Esophagus squamous epithelium (tissue), 4 donors: ENCODE measurements at regions not wholly inside any gene's neighbourhood (a gene's known extent, or its start where the extent isn't known, plus 50 kb on each side); places are given as distances from the start of the nearest gene placed in this dataset.

ENCODE experiments used
- CTCF ChIP-seq, 6 experiments: fragments of 450-650 bp in 4 of 6; fragments of 200-600 bp in 2 of 6; sonication (generic) in 2 of 6; IDR thresholded peaks; one replicate each; pipeline ENCODE4 v1.5.1; 2016 to 2019; ENCODE audit warnings: antibody characterized with exemption in 6 of 6, mild to moderate bottlenecking in 4 of 6, moderate library complexity in 4 of 6
- POLR2A ChIP-seq, 4 donors: fragments of 450-650 bp; IDR thresholded peaks; one replicate each; pipeline ENCODE4 v1.6.1; 2017; ENCODE audit warnings: antibody characterized with exemption in 4 of 4, mild to moderate bottlenecking in 4 of 4, moderate library complexity in 3 of 4

- TF ChIP-seq CTCF (IDR thresholded peaks at IDR 0.05) (no peak), POLR2A (IDR thresholded peaks at IDR 0.05) (no peak)
Measured at GRCh38 chrX:11836284-11836683, 78.2 kb downstream of the MSL3 start.
